GM12878 (cell line): ENCODE measurements at regions not wholly inside any gene's neighbourhood (a gene's known extent, or its start where the extent isn't known, plus 50 kb on each side); places are given as distances from the start of the nearest gene placed in this dataset.

Source experiments
- ATAC-seq: fragments of 200-7000 bp; cut with Tn5 transposase; 3 replicates; pipeline ENCODE4 v1.9.1; 2020; ENCODE audit warnings: mild to moderate bottlenecking, moderate library complexity
- BruUV-seq: library from RNA; stranded (reverse); fragments of 400-500 nt; replicated peaks from 2 replicates; lab custom pipeline; 2021; lab: Mats Ljungman, UMichigan
- CTCF ChIA-PET: fragments of 300-600 bp; sonication (Branson Sonifier 250); formaldehyde crosslinking; extraction: SDS; loops from one replicate; lab custom pipeline; 2021; ENCODE audit warnings: inconsistent platforms; lab: Yijun Ruan, JAX
- POLR2A ChIA-PET: fragments of 350-600 bp; formaldehyde crosslinking; extraction: SDS; loops from one replicate; lab custom pipeline; 2021; ENCODE audit warnings: inconsistent platforms; lab: Charles Lee
- RAD21 ChIA-PET: fragments of 300-600 bp; sonication (Branson Sonifier 250); formaldehyde crosslinking; loops from one replicate; lab custom pipeline; 2023; ENCODE audit warnings: antibody characterized with exemption; ENCODE audit not compliant: unreplicated experiment; lab: Charles Lee
- SMC1A ChIA-PET: fragments of 300-600 bp; sonication (Branson Sonifier 250); formaldehyde crosslinking; loops from one replicate; lab custom pipeline; 2023; ENCODE audit not compliant: unreplicated experiment, uncharacterized antibody; lab: Charles Lee
- DNase-seq: peaks from one replicate; pipeline ENCODE4 v3.0.0-alpha.2; 2011; ENCODE audit warnings: low read depth, low spot score
- FAIRE-seq: peaks from 3 replicates; lab custom pipeline; 2011; peaks lifted over from hg19 to GRCh38; lab: Jason Lieb, UNC
- H2AFZ ChIP-seq: 2 replicates; pipeline ENCODE4 v1.6.0; 2011; ENCODE audit warnings: low read depth, low read length, control low read depth; ENCODE audit not compliant: control insufficient read depth
- H3K27ac ChIP-seq: 2 replicates; pipeline ENCODE4 v1.5.1; 2011; ENCODE audit warnings: control low read depth; ENCODE audit not compliant: control insufficient read depth, insufficient read depth
- H3K27me3 ChIP-seq, 2 experiments: replicated peaks in 1 of 2; 2 replicates each; pipeline versions ENCODE4 v1.6.0 to v1.6.1; 2011; ENCODE audit warnings: low read length in 1 of 2; ENCODE audit not compliant: control insufficient read depth in 2 of 2, insufficient read depth in 2 of 2
- H3K36me3 ChIP-seq, 2 experiments: 2 replicates each; pipeline ENCODE4 v1.5.1; 2011; ENCODE audit warnings: low read length in 1 of 2; ENCODE audit not compliant: control insufficient read depth in 2 of 2, insufficient read depth in 2 of 2
- H3K4me1 ChIP-seq: 2 replicates; pipeline ENCODE4 v1.6.1; 2011; ENCODE audit warnings: mild to moderate bottlenecking, low read length, moderate library complexity, mixed read lengths; ENCODE audit not compliant: control insufficient read depth, insufficient read depth
- H3K4me2 ChIP-seq: 2 replicates; pipeline ENCODE4 v1.6.0; 2011; ENCODE audit warnings: control low read depth; ENCODE audit not compliant: control insufficient read depth, insufficient read depth
- H3K4me3 ChIP-seq: fragments of 200-600 bp; sonication (generic); 2 replicates; pipeline ENCODE4 v1.5.1; 2016
- H3K79me2 ChIP-seq: 2 replicates; pipeline ENCODE4 v1.6.0; 2011; ENCODE audit warnings: low read length; ENCODE audit not compliant: control insufficient read depth, insufficient read depth
- H3K9ac ChIP-seq: 2 replicates; pipeline ENCODE4 v1.8.0; 2011; ENCODE audit warnings: low read length, control low read depth, mixed read lengths; ENCODE audit not compliant: control insufficient read depth, insufficient read depth
- H3K9me3 ChIP-seq: replicated peaks from 3 replicates; pipeline ENCODE4 v1.5.1; 2011; ENCODE audit warnings: mild to moderate bottlenecking, low read length; ENCODE audit not compliant: control insufficient read depth, insufficient read depth
- H4K20me1 ChIP-seq: 2 replicates; pipeline ENCODE4 v1.6.0; 2011; ENCODE audit not compliant: control insufficient read depth, insufficient read depth
- BMI1 ChIP-seq: fragments of 450-650 bp; IDR thresholded peaks from 2 replicates; pipeline ENCODE4 v1.6.1; 2016; ENCODE audit warnings: mild to moderate bottlenecking, moderate library complexity, borderline replicate concordance
- CBX5 ChIP-seq: sonication (generic); IDR thresholded peaks from 2 replicates; pipeline ENCODE4 v1.6.1; 2016; ENCODE audit warnings: low read depth, moderate library complexity, mild to moderate bottlenecking, inconsistent platforms
- EP300 ChIP-seq, 2 experiments: fragments of 150-350 bp in 1 of 2; IDR thresholded peaks; 2 replicates each; pipeline ENCODE4 v1.6.1; 2011 to 2012; ENCODE audit warnings: low read depth in 2 of 2, low read length in 2 of 2, borderline replicate concordance in 1 of 2, improper control_type of control experiment in 1 of 2, inconsistent platforms in 1 of 2; ENCODE audit not compliant: control insufficient read depth in 1 of 2
- NFIC ChIP-seq: IDR thresholded peaks from 2 replicates; pipeline ENCODE4 v1.6.1; 2012; ENCODE audit warnings: low read depth, mild to moderate bottlenecking, inconsistent platforms, low read length, moderate library complexity
- NFXL1 ChIP-seq: fragments of 450-650 bp; IDR thresholded peaks from 2 replicates; pipeline ENCODE4 v1.6.1; 2017; ENCODE audit warnings: antibody characterized with exemption, mild to moderate bottlenecking, borderline replicate concordance
- PAX5 ChIP-seq: IDR thresholded peaks from 2 replicates; pipeline ENCODE4 v1.6.1; 2011; ENCODE audit warnings: low read depth, low read length, borderline replicate concordance
- PAX8 ChIP-seq: fragments of 450-650 bp; IDR thresholded peaks from 2 replicates; pipeline ENCODE4 v1.6.1; 2017; ENCODE audit warnings: mild to moderate bottlenecking, moderate library complexity
- PML ChIP-seq: IDR thresholded peaks from 2 replicates; pipeline ENCODE4 v1.6.1; 2012; ENCODE audit warnings: low read length, inconsistent platforms
- RB1 ChIP-seq: fragments of 450-650 bp; formaldehyde crosslinking; IDR thresholded peaks from 2 replicates; pipeline ENCODE4 v1.6.1; 2017; ENCODE audit warnings: mild to moderate bottlenecking, borderline replicate concordance
- RCOR1 ChIP-seq: conservative IDR thresholded peaks from 2 replicates; pipeline ENCODE4 v1.6.1; 2012; ENCODE audit warnings: low read depth, low read length, improper control_type of control experiment
- SIX5 ChIP-seq: IDR thresholded peaks from 2 replicates; pipeline ENCODE4 v1.6.1; 2011; ENCODE audit warnings: mild to moderate bottlenecking, low read depth, low read length, moderate library complexity; ENCODE audit not compliant: severe bottlenecking
- WRNIP1 ChIP-seq: IDR thresholded peaks from 2 replicates; pipeline ENCODE4 v1.6.1; 2011; ENCODE audit warnings: low read depth, low read length, improper control_type of control experiment, borderline replicate concordance
- YBX1 ChIP-seq: fragments of 450-650 bp; IDR thresholded peaks from 2 replicates; pipeline ENCODE4 v1.6.1; 2016; ENCODE audit warnings: antibody characterized with exemption
- ZNF207 ChIP-seq: fragments of 450-650 bp; IDR thresholded peaks from 2 replicates; pipeline ENCODE4 v1.6.1; 2014; ENCODE audit warnings: antibody characterized with exemption, mild to moderate bottlenecking, borderline replicate concordance
- ZSCAN29 ChIP-seq: fragments of 450-650 bp; IDR thresholded peaks from 2 replicates; pipeline ENCODE4 v1.6.1; 2017; ENCODE audit warnings: mild to moderate bottlenecking, moderate library complexity
- WGBS: methylation state at CpG from one replicate; pipeline ENCODE4 v1.1.6; 2016; ENCODE audit warnings: low lambda C conversion rate; ENCODE audit not compliant: insufficient replicate concordance, insufficient coverage; ENCODE audit errors: missing lambda C conversion rate; 5-methylcytosine and 5-hydroxymethylcytosine counted together
- in situ Hi-C: fragments of 300-500 bp; cut with MboI; formaldehyde crosslinking; loops from 9 replicates; pipeline ENCODE4 v1.14.3; 2018; ENCODE audit warnings: mixed read lengths
- intact Hi-C: fragments of 100-400 bp; cut with micrococcal nuclease; formaldehyde crosslinking; loops from one replicate; pipeline ENCODE4 v1.14.2; 2022; ENCODE audit not compliant: unreplicated experiment
- TF ChIP-seq, protein P1 (sequence below): IDR thresholded peaks from 2 replicates; pipeline ENCODE4 v1.6.1; 2011; ENCODE audit warnings: low read depth, mild to moderate bottlenecking, low read length, moderate library complexity, borderline replicate concordance; ENCODE audit errors: extremely low read depth
- TF ChIP-seq, protein P2 (sequence below): IDR thresholded peaks from 2 replicates; pipeline ENCODE4 v1.6.1; 2012; ENCODE audit warnings: mild to moderate bottlenecking, low read depth, low read length
- TF ChIP-seq, protein P3 (sequence below): fragments of 450-650 bp; IDR thresholded peaks from 2 replicates; pipeline ENCODE4 v1.6.1; 2017; ENCODE audit warnings: mild to moderate bottlenecking, low read depth, inconsistent platforms; ENCODE audit not compliant: poor library complexity, severe bottlenecking

DNA sequence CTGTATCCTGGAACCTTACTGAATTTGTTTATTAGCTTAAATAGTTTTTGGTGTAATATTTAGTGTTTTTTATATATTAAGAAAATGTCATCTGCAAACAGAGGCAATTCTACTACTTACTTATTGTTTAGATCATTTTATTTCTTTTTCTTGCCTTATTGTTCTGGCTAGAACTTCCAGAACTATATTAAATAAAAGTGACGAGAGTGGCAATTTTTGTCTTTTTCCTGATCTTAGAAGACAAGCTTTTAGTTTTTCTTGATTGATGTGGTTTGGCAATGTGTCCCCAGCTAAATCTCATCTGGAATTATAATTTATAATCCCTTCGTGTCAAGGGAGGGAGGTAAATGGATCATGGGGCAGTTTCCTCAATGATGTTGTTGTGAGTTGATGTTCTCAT, 857.8 kb downstream of the SLC6A15 start:
- TF ChIP-seq, protein P1, sequence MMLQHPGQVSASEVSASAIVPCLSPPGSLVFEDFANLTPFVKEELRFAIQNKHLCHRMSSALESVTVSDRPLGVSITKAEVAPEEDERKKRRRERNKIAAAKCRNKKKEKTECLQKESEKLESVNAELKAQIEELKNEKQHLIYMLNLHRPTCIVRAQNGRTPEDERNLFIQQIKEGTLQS: no peak
- no peak for TF ChIP-seq ZNF207
- TF ChIP-seq, protein P2, sequence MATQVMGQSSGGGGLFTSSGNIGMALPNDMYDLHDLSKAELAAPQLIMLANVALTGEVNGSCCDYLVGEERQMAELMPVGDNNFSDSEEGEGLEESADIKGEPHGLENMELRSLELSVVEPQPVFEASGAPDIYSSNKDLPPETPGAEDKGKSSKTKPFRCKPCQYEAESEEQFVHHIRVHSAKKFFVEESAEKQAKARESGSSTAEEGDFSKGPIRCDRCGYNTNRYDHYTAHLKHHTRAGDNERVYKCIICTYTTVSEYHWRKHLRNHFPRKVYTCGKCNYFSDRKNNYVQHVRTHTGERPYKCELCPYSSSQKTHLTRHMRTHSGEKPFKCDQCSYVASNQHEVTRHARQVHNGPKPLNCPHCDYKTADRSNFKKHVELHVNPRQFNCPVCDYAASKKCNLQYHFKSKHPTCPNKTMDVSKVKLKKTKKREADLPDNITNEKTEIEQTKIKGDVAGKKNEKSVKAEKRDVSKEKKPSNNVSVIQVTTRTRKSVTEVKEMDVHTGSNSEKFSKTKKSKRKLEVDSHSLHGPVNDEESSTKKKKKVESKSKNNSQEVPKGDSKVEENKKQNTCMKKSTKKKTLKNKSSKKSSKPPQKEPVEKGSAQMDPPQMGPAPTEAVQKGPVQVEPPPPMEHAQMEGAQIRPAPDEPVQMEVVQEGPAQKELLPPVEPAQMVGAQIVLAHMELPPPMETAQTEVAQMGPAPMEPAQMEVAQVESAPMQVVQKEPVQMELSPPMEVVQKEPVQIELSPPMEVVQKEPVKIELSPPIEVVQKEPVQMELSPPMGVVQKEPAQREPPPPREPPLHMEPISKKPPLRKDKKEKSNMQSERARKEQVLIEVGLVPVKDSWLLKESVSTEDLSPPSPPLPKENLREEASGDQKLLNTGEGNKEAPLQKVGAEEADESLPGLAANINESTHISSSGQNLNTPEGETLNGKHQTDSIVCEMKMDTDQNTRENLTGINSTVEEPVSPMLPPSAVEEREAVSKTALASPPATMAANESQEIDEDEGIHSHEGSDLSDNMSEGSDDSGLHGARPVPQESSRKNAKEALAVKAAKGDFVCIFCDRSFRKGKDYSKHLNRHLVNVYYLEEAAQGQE: no peak
- TF ChIP-seq EP300 (IDR thresholded peaks at IDR 0.05; ENCODE audit: borderline replicate concordance in 1 of 2, control insufficient read depth in 1 of 2, low read depth in 2 of 2, low read length in 2 of 2): no peak
- no peak for TF ChIP-seq NFXL1
- no peak for TF ChIP-seq YBX1
- no peak for TF ChIP-seq SIX5
- TF ChIP-seq BMI1: no peak
- no peak for TF ChIP-seq ZSCAN29
- TF ChIP-seq PAX5: no peak
- no peak for TF ChIP-seq PML
- no peak for TF ChIP-seq CBX5
- TF ChIP-seq PAX8: no peak
- TF ChIP-seq WRNIP1: no peak
- TF ChIP-seq RCOR1: no peak
- no peak for TF ChIP-seq NFIC
- no peak for TF ChIP-seq RB1
- TF ChIP-seq, protein P3, sequence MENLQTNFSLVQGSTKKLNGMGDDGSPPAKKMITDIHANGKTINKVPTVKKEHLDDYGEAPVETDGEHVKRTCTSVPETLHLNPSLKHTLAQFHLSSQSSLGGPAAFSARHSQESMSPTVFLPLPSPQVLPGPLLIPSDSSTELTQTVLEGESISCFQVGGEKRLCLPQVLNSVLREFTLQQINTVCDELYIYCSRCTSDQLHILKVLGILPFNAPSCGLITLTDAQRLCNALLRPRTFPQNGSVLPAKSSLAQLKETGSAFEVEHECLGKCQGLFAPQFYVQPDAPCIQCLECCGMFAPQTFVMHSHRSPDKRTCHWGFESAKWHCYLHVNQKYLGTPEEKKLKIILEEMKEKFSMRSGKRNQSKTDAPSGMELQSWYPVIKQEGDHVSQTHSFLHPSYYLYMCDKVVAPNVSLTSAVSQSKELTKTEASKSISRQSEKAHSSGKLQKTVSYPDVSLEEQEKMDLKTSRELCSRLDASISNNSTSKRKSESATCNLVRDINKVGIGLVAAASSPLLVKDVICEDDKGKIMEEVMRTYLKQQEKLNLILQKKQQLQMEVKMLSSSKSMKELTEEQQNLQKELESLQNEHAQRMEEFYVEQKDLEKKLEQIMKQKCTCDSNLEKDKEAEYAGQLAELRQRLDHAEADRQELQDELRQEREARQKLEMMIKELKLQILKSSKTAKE: no peak
- intact Hi-C loops (no loop called here), in situ Hi-C loops (no loop called here)
- ChIA-PET CTCF (no interaction called here), SMC1A (no interaction called here), POLR2A (no interaction called here), RAD21 (no interaction called here)
- no peak overlapping the region for H3K4me2 ChIP-seq
- no peaks in the 10 kb centered on the region for H3K36me3 ChIP-seq
- no peaks in the 10 kb centered on the region for H3K9me3 ChIP-seq
- BruUV-seq: no TSS peak
- no peak overlapping the region for H3K4me3 ChIP-seq
- FAIRE-seq (no peak), DNase-seq (no peak), ATAC-seq (no peak)
- H3K27ac ChIP-seq: no peak overlapping the region
- no peaks in the 10 kb centered on the region for H3K4me1 ChIP-seq
- H3K9ac ChIP-seq: no peak overlapping the region
- H4K20me1 ChIP-seq: no peaks in the 10 kb centered on the region
- H2AFZ ChIP-seq: no peak overlapping the region
- WGBS: 11% methylated on average over 2 of the region's 2 CpGs
- H3K27me3 ChIP-seq: no peaks in the 10 kb centered on the region
- H3K79me2 ChIP-seq: no peaks in the 10 kb centered on the region
